Activated CD8-positive, alpha-beta memory T cell treated with anti-CD3 and anti-CD28 coated beads, Interleukin-2, amount 50 U/mL, for 4 hours (primary cell): ENCODE measurements at regions not wholly inside any gene's neighbourhood (a gene's known extent, or its start where the extent isn't known, plus 50 kb on each side); places are given as distances from the start of the nearest gene placed in this dataset.
"Not testable (repeated sequence)": the region's sequence is repeated elsewhere in the genome, so short reads cannot be mapped to it uniquely, and the experiment has no call there.

ENCODE experiments used
- DNase-seq: peaks from one replicate; pipeline ENCODE4 v3.0.0-alpha.2; 2020

GRCh38 chr9:62837254-62837911 is 1647.5 kb downstream of the SPATA31A7 start:
- DNase-seq: not testable (repeated sequence)

GRCh38 chr9:62838024-62838718 is 1648.3 kb downstream of the SPATA31A7 start:
- DNase-seq: peak; percentile 98

- DNase-seq: not testable (repeated sequence)
Measured at GRCh38 chr9:62839168-62839567, 1649.3 kb downstream of the SPATA31A7 start.

GRCh38 chr9:62843145-62843544 is 1653.3 kb downstream of the SPATA31A7 start:
- DNase-seq: not testable (repeated sequence)

- not testable (repeated sequence) for DNase-seq
Measured at GRCh38 chr9:62843706-62844290, 1654.0 kb downstream of the SPATA31A7 start.

- not testable (repeated sequence) for DNase-seq
Measured at GRCh38 chr9:62844681-62845185, 1654.9 kb downstream of the SPATA31A7 start.

- DNase-seq: not testable (repeated sequence)
Measured at GRCh38 chr9:62848258-62848657, 1658.4 kb downstream of the SPATA31A7 start.

- DNase-seq: not testable (repeated sequence)
Measured at GRCh38 chr9:62849991-62850390, 1660.2 kb downstream of the SPATA31A7 start.

- DNase-seq: not testable (repeated sequence)
Measured at GRCh38 chr9:62857280-62857679, 1667.4 kb downstream of the SPATA31A7 start.

- not testable (repeated sequence) for DNase-seq
Measured at GRCh38 chr9:62858240-62858639, 1668.4 kb downstream of the SPATA31A7 start.

- DNase-seq: not testable (repeated sequence)
Measured at GRCh38 chr9:62860939-62861860, 1671.4 kb downstream of the SPATA31A7 start.

- not testable (repeated sequence) for DNase-seq
Measured at GRCh38 chr9:62862180-62862579, 1672.3 kb downstream of the SPATA31A7 start.

- not testable (repeated sequence) for DNase-seq
Measured at GRCh38 chr9:62863319-62863718, 1673.5 kb downstream of the SPATA31A7 start.

GRCh38 chr9:62863867-62864266 is 1674.0 kb downstream of the SPATA31A7 start:
- not testable (repeated sequence) for DNase-seq

GRCh38 chr9:62864481-62865469 is 1674.9 kb downstream of the SPATA31A7 start:
- not testable (repeated sequence) for DNase-seq

GRCh38 chr9:62869061-62869460 is 1679.2 kb downstream of the SPATA31A7 start:
- DNase-seq: not testable (repeated sequence)

- not testable (repeated sequence) for DNase-seq
Measured at GRCh38 chr9:62871765-62872164, 1681.9 kb downstream of the SPATA31A7 start.

GRCh38 chr9:62874213-62874612 is 1684.4 kb downstream of the SPATA31A7 start:
- DNase-seq: not testable (repeated sequence)

- DNase-seq: not testable (repeated sequence)
Measured at GRCh38 chr9:62874745-62875599, 1685.1 kb downstream of the SPATA31A7 start.

- DNase-seq: not testable (repeated sequence)
Measured at GRCh38 chr9:62877552-62877951, 1687.7 kb downstream of the SPATA31A7 start.
